ENCODE measurements at regions not wholly inside any gene's neighbourhood (a gene's known extent, or its start where the extent isn't known, plus 50 kb on each side); places are given as distances from the start of the nearest gene placed in this dataset.

DNA sequence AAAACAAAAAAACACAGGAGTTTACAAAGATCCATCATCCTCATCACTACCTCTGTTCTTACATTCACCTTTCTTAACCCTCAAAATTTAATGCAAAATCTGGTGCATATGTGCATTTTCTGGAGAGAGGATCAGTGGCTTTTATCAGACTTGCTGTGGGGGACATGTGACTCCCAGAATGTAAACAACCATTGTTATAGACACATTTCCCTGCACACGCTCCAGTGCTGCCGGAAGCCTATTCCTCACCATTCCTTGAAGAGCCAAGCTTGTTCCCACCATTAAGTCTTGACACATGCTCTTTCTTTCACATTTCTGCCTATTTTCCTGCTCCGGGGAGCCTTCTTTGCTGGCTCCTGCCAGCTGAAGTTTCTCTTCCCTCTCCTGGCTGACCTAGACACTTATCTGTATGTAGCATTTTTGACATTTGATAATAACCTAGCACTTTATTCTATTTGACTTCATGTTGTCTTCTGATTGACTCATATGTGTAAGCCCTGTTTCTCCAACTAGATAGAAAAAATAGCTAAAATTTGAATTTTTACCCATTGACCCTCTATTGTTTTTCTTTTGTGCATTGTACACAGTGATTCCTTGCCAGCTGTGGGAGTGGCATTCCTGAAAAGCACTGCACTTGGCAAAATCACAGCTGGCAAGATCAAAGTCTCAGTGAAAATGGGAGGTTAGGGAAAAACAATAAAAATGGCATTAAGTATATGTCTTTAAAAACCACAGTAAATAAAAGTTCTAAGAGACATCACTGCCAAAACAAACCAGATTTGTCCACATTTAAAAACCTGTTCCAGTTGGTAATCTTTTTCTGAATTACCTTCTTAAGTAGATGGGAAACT is 76.8 kb upstream of the CIBAR2 start:
- DNase-seq, result no peak

DNA sequence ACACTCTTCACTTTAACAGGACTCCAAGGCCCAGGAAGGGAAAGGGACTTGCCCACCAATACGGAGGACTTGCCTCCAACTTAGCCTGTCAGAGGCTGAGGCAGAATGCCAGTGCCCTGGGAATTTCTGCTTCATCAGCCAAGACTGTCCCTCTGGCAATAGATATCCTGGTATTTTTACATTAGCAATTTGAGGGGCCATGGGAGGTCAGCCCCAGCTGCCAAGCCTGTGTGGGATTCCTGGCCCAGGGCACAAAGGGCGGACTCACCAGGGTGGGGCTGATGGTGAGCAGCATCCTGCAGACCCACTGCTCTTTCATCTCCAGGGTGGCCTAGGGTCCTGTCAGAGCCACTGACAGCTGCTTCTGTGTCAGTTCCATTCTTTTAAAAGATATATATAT is 78.3 kb upstream of the CIBAR2 start:
- DNase-seq, result no peak

DNA sequence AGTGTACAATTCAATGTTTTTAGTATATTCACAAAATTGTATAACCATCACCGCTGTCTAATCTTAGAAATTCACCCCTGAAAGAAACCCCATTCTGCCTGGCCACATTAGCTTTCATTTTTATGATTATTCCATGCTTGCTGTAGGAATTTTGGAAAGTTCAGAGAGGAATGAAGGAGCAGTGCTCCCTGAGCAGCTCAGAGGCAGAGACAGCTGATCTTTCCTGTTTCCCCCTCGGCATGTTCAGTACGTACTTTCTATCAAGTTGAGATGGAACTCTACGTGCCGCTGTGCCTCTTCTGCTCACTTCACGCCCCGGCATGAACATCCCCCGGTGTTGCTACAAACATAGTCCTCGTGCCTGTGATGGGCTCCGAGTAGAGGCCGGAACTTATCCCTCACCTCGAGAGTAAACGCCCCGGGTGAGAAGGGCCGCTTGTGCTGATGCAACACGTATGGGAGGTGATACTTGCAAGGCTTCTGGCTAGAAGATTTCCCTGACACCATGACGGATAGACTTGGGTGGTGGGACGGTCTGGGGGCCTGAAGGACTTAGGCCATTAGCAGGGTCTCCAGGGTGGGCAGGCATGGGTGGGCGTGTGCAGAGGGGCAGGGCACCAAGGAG is 79.2 kb upstream of the CIBAR2 start:
- DNase-seq, result no peak

DNA sequence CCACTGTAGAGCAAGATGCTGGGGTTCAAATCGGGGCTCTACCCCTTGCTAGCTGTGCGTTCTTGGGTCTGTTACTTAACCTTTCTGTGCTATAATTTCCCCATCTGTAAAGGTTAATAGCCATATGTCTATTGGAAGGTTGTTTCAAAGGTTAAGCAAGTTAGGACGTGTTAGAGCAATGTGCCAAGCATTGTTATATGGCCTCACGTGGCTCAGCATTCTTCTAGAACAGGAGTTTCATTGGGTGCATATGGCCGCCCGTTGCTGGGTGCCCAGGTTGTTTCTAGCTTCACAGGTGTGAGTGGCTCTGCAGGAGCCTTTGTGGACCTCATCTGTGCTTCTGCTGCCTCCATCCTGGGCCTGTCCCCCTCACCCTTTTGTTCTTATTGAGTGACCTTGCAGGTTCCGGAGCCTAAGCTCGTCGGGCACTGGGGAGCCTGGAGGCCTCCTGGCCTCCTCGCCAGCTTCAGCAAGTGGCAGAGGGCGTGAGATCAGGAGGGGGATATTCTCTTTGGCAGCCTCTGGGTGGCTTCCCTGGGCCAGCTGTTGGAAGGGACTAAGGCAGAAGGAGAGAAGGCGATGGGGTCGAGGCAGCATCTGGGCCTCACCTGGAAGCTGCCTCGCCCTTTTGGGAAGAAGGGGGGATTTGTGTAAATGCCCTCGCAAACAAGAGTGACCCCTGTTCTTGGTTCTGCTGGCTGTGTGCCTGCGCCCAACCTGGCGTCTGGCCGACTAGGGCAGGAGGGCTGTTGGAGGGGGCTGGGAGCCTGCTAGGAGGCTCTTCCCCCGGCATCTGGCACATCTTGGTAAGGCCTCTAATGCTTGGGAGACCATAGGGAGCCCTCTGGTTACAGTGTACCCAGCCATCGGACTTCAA is 80.2 kb upstream of the CIBAR2 start:
- DNase-seq, result no peak

DNA sequence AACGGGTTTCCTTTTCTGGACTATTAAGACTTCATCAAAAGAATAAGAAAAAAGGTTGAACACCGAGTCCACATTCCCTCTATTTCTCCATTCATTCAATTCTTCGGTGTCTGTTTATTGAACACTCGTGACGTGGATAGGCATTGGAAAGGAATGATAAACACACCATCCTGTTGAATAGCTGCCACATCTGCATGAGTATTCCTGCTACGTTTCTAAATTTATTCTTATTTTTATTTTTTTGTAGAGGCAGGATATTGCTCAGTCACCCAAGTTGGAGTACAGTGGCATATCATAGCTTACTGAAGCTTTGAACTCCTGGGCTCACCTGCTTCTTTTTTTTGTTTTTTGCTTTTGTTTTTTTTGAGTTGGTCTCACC is 80.8 kb upstream of the CIBAR2 start:
- DNase-seq, result no peak

DNA sequence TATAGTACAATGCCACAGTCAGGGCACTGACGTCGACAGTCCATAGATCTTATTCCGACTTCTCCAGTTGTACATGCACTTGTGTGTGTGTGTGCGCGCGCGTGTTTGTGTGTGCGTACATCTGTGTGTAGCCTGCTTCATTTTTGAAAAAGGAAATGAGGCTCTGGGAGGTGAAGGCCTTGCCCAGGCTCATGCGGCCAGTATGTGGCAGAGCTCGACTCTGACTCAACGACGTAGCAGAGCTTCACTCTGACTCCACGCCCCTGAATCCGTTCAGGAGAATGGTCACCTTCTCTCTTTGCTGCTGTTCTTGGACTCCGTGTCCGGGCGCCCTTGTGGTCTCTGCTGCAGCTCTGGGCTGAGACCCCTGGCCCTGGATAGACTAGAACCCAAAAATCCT is 81.6 kb upstream of the CIBAR2 start:
- DNase-seq, result no peak

DNA sequence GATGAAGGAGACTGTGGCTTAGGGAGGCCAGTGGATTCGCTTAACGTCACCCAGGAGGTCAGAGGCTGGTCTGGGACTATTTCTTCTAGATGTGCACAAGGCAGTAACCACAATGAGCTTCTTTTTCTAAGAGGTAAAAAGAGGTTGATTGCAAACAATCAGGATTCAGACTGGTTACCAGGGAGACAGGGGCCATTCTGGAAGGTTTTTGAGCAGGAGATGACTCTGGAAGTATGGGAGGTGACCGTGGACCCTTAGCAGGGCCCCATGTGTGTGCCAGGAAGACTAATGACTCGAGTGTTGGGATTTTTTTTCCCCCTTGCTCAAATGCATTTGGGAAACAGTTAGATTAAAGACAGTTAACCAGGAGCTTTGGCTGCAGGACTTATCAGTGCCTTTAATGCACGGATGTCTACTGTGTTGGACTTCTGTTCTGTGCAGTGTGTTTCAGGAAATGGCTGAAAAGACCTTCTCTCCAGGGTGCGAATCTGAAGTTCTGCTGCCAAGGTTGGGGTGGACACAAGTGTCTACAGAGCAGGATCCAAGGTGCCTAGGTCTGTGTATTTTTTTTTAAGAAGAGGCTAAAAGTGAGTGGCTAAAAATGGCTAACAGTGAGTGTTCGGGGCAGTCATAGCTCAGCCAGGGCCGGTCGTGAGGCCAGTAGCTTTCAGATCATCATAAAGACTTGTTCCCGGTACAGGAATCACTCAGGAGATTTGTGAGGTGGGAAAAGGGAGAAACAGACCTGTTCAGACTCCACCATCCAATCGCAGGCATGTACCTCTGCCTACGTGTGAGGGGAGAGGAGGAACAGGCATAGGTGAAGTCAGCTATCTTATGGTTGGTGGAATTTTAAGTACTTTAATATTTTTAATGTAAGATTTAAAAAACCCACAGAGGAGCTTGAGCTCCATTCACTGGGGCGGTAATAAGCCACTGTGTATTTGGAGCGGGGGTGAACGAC is 82.3 kb upstream of the CIBAR2 start:
- no peak for DNase-seq

DNA sequence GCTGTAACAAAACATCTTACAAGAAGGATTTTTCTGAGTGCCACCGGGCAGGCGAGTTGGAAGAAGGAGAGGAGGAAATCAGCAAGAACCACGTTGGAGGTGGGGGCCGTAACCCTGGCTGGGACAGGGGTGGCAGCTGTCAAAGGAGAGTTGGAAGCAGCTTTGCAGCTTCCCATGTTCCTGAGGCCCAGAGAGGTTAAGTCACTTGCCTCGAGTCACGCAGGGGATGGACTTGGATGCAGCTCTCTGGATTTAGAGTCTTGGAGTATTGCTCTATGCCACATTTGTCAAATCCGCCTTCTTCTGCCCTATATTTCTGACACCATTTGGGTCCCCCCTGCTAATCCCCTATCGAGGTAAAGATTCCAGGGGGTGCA is 83.0 kb upstream of the CIBAR2 start:
- no peak for DNase-seq

DNA sequence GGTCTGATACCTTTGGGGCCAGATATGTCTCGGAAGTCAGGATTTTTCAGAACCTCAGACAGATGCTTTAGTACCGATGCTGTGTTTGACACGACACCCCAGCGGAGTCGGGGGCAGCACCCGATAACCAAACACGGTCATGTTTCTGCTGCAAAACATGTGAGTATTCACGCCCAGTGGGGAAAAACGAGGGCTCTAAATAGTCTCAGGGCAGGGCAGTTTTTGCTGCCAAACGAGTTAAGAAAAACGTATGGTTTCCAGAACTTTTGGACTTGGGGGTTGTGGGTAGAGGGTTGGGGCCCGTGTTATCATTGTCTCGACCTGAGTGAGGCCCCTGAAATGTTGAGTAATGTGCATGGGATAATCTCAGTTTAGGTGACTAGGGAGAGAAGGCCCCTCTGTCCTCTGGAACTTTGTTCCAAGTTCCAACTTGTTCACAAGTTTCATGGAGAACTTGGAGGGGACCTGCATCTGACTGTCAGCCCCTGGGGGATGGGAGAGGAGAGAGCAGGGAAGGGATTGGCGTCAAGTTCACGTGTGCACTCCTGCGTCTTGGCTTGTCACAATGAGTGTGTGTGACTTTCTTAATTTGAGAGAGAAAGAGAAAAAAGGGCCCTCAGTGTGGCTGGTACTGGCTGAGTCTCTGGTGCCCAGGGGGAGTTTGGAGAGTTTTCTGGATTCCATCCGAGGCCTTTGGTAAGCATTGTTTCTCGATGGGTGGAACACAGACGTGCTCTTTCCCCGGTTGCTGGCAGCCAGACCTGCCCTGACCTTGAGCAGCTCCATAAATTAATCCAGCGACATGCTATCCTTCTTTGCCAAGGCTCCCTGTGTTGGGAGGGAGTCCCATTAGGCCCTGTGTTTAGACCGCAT is 83.9 kb upstream of the CIBAR2 start:
- no peak for DNase-seq

DNA sequence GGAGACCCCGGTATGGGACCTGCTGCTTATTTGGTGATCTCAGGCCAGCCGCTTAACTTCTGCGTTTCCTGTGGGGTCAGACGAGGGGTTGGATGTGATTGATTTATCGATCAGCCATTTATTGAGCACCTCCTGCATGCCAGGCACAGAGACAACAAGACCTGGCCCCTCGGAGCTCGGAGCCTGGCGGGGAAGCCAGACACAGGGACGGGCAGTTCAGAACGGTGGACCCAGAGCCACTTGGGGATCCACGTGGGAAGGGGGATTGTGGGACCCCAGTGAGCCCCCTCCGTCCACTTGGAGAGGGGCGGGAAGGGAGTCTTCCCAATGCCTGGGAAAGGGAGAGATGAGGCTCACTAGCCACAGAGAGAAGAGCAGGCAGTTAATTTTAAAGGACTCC is 84.7 kb upstream of the CIBAR2 start:
- no peak for DNase-seq

DNA sequence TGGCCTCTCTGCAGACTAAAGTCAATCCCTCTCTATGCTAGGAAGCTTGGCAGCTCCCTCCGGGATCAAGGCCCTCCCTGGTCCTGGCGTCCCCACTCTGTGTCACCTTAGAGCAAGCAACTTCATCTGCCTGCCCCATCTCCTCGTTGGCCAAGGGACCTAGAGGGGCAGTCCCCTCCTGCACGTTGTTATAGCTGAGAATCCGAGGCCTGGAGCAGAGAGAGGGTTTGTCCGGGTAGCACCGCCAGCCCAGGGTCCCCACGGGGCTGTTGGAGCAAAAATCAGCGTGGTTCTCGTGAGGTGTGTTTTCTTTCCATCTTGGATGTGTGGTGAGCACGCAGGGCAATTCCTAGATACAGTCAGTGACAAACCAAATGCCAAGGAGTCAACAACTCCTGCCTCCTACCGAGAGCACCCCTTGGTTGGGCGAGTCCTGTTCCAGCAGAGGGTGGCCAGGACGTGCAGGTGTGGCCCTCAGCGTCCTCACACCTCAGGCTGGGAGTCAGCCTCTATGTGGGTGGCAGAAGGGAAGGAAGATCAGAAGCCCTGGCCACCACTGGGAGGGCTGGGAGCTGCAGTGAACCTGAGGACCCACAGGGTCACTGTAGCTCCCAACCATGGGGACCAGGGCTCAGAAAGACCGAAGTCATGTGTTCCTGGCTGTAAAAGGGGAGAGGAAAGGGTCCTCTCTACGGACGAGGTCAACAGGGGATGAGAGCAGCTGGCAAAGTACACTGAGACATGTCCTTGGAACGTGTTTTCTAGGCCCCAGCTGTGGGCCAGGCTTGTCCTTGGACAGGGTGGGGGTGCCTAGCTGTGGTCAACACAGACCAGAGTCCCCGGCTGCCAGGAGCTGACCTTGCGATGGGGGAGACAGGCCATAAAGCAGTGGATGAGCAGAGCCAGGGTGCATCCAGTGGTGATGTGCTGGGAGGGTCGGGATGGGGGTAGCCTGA is 85.6 kb upstream of the CIBAR2 start:
- DNase-seq, result no peak

DNA sequence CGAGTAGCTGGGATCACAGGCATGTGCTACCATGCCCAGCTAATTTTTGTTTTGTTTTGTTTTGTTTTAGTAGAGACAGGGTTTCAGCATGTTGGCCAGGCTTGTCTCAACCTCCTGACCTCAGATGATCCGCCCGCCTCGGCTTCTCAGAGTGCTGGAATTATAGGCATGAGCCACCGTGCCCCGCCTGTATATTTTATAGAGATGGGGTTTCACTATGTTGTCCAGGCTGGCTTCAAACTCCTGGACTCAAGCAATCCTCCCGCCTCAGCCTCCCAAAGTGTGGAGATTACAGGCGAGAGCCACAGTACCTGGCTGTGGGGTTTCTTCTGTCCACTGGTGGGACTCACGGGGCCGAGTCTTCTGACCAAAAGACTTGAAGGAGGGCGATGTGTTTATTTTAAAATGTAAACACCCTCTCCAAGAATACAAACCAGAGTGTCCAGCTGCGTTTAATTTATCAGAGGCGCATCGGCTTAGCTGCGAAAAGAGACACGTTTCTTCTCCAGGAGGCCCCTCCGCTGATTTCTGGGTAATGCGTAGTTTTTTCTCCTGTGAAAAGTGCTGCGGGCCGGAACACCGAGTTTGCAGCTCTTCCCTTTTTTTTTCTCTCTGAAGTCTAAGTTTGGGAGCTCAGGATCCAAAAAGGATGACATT is 86.9 kb upstream of the CIBAR2 start:
- DNase-seq, result no peak

DNA sequence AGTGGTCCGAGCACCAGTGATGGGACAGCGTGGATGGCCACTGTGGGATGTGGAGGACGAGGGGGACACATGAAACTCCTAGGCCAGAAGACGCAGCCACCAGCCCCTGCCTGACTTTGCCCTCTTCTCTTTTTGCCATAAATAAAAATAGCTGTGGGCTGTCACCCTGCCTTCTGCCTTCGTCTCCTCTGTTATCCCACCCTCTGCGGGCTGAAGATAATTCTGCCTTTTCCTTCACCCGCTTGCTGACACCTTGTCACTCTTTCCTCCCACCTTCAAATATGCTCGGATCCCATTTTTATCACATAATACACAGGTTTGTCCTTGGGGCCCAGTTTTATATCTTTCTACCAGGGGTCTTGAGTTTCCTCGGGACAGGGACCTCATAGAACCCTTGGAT is 87.6 kb upstream of the CIBAR2 start:
- no peak for DNase-seq

DNA sequence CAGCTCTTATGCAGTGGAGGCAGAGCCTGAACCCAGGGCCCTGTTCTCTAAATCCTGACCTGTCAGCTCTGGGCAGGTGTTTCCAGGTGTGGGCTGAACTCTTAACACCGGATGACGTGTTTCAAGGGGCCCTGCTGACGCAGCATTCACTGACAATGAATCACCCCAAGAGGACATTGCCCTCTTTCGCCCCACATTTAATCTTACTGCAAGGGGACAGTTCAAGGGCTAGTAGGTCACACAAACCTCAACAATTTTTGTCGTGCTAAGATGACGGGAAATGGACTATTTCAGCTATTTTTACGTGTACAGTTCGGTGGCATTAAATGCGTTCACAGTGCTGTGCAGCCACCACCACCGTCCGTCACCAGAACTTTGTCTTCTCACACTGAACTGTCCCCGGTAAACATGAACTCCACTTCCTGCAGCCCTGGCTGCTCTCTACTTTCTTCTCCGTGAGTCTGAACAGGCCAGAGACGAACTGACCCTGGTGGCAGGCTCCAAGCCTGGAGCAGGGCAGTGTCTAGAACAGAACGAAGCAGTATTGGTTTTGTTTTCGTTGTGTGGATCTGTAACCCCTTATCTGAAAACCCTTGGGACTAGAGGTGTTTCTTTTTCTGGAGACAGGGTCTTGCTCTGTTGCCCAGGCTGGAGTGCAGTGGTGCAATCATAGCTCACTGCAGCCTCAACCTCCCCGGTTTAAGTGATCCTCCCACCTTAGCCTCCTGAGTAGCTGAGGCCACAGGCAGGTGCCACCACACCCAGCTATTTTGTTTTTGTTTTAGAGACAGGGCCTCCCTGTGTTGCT is 88.4 kb upstream of the CIBAR2 start:
- no peak for DNase-seq

DNA sequence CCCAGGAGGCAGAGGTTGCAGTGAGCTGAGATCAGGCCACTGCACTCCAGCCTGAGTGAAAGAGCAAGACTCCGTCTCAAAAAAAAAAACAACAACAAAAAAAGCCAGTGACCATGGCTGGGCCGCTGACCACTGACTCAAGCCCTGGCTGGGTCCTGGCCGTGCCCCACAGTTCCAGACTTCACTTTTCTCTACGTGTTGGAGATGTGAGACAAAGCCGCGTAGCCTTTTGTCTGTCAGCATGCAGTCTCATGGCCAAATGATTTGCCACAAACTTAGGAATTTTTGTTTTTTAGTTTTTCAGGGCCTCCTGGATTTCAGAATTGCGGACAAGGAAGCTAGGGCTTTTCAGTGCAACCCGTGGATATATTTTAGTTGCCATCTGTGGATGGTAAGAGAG is 89.3 kb upstream of the CIBAR2 start:
- no peak for DNase-seq

DNA sequence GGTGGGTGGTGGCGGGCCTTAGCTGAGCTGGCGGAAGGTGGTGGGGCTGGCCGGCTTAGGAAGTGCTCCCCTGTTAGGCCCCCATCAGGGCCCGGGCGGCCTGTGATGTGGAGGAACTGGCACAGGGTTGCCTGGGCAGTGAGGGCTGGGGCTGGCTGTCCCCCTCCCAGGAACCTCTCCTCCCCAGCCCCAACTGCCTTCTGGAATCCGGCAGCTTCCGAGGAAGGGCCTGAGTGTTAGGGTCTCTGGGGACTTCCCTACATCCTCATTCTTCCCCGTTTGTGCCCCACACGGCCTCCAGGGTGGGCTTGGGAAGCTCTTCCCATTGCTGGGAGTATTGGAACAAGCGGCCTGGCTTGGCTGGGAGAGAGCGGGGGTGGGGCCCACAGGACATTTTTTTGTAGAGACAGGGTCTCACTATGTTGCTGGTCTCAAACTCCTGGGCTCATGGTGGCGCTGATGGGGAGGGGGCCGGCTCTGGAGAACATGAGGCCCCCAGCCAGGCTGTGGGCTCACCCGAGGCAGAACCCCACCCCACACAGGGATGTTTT is 89.9 kb upstream of the CIBAR2 start:
- no peak for DNase-seq

DNA sequence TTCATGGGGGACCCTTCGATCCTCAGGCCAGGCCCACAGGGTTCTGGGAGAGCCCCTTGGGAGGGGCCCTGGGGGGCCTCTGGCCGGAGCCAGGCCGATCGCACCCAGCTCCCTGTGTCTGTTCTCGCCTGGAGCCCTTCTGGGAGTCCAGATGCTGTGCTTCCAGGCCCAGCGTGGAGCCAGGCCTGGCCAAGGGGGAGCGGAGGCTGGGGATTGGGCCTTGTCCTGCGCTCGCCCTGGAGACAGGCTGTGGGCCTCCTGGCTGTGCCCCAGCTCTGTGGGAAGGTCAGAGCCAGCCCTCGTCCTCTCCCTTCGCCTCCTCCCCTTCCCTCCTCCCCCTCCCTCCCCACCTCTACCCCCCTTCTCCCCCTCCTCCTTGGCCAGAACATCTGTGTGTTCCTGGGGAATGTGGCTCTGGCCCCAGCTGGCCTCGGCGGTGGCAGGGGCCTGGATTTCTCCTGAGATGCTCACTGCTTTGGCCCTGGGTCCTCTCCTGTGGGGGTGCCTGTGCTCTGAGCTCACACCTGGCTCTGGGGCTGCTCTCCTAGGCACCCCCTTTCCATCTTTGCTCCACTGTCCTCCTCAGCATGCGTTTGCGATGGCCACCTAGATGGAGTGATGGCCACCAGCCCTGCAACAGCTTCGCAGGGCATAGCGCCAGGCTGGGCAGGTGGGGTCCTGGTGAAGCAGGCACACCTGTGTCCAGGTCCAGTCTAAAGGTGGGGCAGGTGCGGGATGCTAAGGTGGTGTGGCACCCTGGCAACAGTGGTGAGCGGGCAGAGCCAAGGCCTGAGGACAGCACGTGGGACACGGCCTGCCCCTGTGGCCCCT is 90.6 kb upstream of the CIBAR2 start:
- no peak for DNase-seq

DNA sequence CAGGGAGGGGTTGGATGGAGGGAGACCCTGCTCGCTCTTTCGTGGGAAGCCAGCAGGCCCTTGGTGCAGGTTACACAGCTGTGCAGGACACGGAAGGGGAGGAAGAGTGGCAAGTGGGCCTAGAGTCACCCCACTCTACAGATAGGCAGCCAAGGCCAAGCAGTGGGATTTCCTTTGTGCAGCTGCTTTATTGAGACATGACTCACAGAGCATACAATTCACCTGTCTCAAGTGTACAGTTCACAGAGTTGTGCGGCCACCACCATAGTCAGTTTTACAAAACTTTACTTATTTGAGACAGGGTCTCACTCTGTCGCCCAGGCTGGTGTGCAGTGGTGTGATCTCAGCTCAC is 91.2 kb upstream of the CIBAR2 start:
- DNase-seq, result no peak

Data from NCI-H510A treated with DMSO at 0.1 percent for 48 hours (cell line).